Tibial nerve (tissue), 4 donors: ENCODE measurements at regions not wholly inside any gene's neighbourhood (a gene's known extent, or its start where the extent isn't known, plus 50 kb on each side); places are given as distances from the start of the nearest gene placed in this dataset.
"Not testable (repeated sequence)": the region's sequence is repeated elsewhere in the genome, so short reads cannot be mapped to it uniquely, and the experiment has no call there.

Experiments
- DNase-seq, 2 donors: peaks; one replicate each; pipeline ENCODE4 v3.0.0-alpha.2; 2019; ENCODE audit warnings: low spot score in 2 of 2
- H3K27ac ChIP-seq, 4 donors: fragments of 200-600 bp; sonication (generic) in 3 of 4; one replicate each; pipeline ENCODE4 v1.5.1; 2017 to 2019; ENCODE audit warnings: mild to moderate bottlenecking in 1 of 4
- H3K27me3 ChIP-seq, 2 donors: fragments of 200-600 bp; sonication (generic) in 1 of 2; one replicate each; pipeline versions ENCODE4 v1.5.1 to v1.6.0; 2017 to 2019
- H3K36me3 ChIP-seq, 3 donors: fragments of 200-600 bp; sonication (generic); one replicate each; pipeline ENCODE4 v1.5.1; 2018 to 2019
- H3K4me1 ChIP-seq, 4 donors: fragments of 200-600 bp; sonication (generic) in 3 of 4; one replicate each; pipeline ENCODE4 v1.5.1; 2017 to 2019
- H3K4me3 ChIP-seq, 4 donors: fragments of 200-600 bp; sonication (generic) in 3 of 4; one replicate each; pipeline ENCODE4 v1.5.1; 2017 to 2019; ENCODE audit warnings: mild to moderate bottlenecking in 1 of 4, moderate library complexity in 1 of 4
- H3K9me3 ChIP-seq, 4 donors: fragments of 200-600 bp; sonication (generic) in 3 of 4; one replicate each; pipeline ENCODE4 v1.5.1; 2017 to 2019
- EP300 ChIP-seq, 2 donors: sonication (generic); formaldehyde crosslinking; IDR thresholded peaks; one replicate each; pipeline ENCODE4 v1.6.1; 2017; ENCODE audit warnings: antibody characterized with exemption in 2 of 2, mild to moderate bottlenecking in 1 of 2
- POLR2A ChIP-seq, 2 donors: fragments of 450-650 bp; IDR thresholded peaks; one replicate each; pipeline ENCODE4 v1.6.1; 2017; ENCODE audit warnings: antibody characterized with exemption in 2 of 2, mild to moderate bottlenecking in 2 of 2, moderate library complexity in 2 of 2
- WGBS, 2 donors: methylation state at CpG; one replicate each; pipeline ENCODE4 v1.1.5; 2018; 5-methylcytosine and 5-hydroxymethylcytosine counted together
- TF ChIP-seq, protein P1 (sequence below), 5 experiments: fragments of 200-600 bp in 3 of 5; fragments of 450-650 bp in 2 of 5; sonication (generic) in 3 of 5; IDR thresholded peaks; one replicate each; pipeline ENCODE4 v1.5.1; 2016 to 2019; ENCODE audit warnings: antibody characterized with exemption in 5 of 5, mild to moderate bottlenecking in 3 of 5, moderate library complexity in 2 of 5

DNA sequence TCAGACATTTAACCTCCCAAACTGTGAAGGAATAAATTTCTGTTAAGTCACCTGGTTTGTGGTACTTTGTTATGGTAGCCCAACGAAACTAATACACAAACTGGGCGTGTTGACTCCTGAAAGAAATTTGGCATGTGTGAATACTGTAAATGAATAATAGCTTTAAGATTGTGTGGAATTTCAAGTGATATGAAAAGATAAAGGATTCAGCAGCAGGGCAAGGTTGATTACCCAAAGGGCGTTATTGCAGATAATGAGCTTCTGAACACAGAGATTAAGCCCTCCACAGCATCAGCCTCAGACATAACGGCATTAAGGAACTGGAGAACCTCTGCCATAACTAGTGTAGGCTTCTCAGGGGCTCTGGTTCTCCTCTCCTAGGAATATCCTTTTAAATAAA is 451.5 kb upstream of the NECTIN3 start:
- Histone ChIP-seq H3K36me3 (no peaks in the 10 kb centered on the region), H3K9me3 (no peaks in the 10 kb centered on the region), H3K4me3 (no peak overlapping the region), H3K27me3 (no peaks in the 10 kb centered on the region), H3K4me1 (no peaks in the 10 kb centered on the region), H3K27ac (no peak overlapping the region)
- TF ChIP-seq EP300 (IDR thresholded peaks at IDR 0.05), result no peak
- WGBS, 2 donors, result 55 to 59% methylated on average over 4 of the region's 4 CpGs
- no peak for DNase-seq

DNA sequence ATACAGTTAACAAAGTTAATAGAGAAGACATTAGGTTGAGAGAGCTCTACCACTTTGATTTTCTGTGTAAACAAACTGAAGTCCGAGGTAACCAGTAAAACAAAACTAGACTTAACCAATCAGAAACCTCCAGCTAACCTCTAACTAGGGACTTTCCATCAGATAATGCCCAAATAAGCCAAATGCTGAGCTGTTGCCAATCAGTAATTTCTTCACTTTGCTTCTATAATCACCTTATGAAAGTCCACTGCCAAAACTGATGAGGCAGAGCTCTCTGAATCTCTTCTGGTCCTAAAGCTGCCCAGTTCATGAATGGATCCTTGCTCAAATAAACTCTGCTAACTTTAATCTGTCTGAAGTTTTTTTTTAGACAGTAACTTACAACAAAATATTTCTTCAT is 448.0 kb upstream of the NECTIN3 start:
- no peak for DNase-seq
- 46 to 50% methylated on average over 1 of the region's 1 CpG for WGBS, 2 donors
- Histone ChIP-seq H3K27me3 (no peaks in the 10 kb centered on the region), H3K4me1 (no peaks in the 10 kb centered on the region), H3K36me3 (no peaks in the 10 kb centered on the region), H3K4me3 (no peak overlapping the region), H3K9me3 (no peaks in the 10 kb centered on the region), H3K27ac (no peak overlapping the region)
- TF ChIP-seq POLR2A (IDR thresholded peaks at IDR 0.05) (no peak), EP300 (IDR thresholded peaks at IDR 0.05) (no peak)
- TF ChIP-seq, protein P1, sequence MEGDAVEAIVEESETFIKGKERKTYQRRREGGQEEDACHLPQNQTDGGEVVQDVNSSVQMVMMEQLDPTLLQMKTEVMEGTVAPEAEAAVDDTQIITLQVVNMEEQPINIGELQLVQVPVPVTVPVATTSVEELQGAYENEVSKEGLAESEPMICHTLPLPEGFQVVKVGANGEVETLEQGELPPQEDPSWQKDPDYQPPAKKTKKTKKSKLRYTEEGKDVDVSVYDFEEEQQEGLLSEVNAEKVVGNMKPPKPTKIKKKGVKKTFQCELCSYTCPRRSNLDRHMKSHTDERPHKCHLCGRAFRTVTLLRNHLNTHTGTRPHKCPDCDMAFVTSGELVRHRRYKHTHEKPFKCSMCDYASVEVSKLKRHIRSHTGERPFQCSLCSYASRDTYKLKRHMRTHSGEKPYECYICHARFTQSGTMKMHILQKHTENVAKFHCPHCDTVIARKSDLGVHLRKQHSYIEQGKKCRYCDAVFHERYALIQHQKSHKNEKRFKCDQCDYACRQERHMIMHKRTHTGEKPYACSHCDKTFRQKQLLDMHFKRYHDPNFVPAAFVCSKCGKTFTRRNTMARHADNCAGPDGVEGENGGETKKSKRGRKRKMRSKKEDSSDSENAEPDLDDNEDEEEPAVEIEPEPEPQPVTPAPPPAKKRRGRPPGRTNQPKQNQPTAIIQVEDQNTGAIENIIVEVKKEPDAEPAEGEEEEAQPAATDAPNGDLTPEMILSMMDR (IDR thresholded peaks at IDR 0.05), result no peak

DNA sequence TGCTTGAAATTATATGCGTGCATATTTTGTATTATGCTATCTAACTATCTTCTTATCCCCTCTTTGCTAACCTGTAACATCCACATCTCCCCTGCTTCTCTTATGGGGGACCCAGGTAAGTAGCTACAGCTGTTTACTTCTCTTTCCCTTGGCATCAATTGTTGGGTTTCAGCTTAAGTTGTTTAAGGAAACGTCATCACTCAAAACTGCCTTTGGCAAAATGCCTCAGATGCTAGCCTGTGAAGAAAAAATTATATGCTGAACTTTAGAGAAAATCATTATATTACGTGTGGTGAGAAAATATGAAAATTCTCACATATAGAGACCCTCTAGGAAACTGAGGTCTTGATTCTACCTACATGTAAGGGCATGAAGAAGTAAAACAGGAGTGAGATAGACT is 447.0 kb upstream of the NECTIN3 start:
- H3K9me3 ChIP-seq, result no peaks in the 10 kb centered on the region
- no peaks in the 10 kb centered on the region for H3K27me3 ChIP-seq
- H3K36me3 ChIP-seq, result no peaks in the 10 kb centered on the region
- no peak for TF ChIP-seq EP300 (IDR thresholded peaks at IDR 0.05)
- no peak for TF ChIP-seq POLR2A (IDR thresholded peaks at IDR 0.05)
- TF ChIP-seq, protein P1 (IDR thresholded peaks at IDR 0.05), result no peak
- WGBS, 2 donors, result 38 to 40% methylated on average over 3 of the region's 3 CpGs
- no peak overlapping the region for H3K27ac ChIP-seq
- no peak overlapping the region for H3K4me3 ChIP-seq
- DNase-seq, result no peak
- no peaks in the 10 kb centered on the region for H3K4me1 ChIP-seq

DNA sequence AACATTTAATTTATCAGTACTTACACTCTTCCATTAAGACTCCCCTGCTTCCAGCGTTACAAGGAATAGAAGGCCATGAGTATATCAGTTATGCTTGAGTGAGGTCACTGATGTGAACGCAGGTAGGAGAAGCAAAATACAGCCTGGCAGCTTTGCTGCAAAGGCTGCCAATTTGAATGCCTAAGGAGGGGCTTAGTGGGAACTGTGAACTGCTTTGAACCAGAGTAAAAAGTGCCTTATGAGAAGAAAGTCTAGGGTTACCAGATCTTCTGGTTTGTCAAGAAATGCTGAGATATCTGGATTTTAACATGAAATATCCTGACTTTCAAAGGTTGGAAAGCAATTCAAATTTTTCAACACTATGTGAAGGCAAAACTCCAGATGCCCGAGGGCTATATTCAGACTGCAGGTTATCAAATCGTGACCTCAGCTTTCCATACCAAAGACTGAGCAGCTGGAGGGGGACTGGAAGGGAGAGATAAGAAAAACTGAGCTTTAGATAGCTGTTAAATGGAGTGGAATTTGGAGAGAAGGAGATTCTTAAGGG is 446.3 kb upstream of the NECTIN3 start:
- TF ChIP-seq POLR2A (IDR thresholded peaks at IDR 0.05) (no peak), EP300 (IDR thresholded peaks at IDR 0.05) (no peak)
- TF ChIP-seq, protein P1 (IDR thresholded peaks at IDR 0.05), result no peak
- 54 to 59% methylated on average over 4 of the region's 4 CpGs for WGBS, 2 donors
- no peak overlapping the region for H3K27ac ChIP-seq
- no peaks in the 10 kb centered on the region for H3K27me3 ChIP-seq
- H3K9me3 ChIP-seq, result no peaks in the 10 kb centered on the region
- DNase-seq, result no peak
- H3K36me3 ChIP-seq, result no peaks in the 10 kb centered on the region
- no peak overlapping the region for H3K4me3 ChIP-seq
- no peaks in the 10 kb centered on the region for H3K4me1 ChIP-seq

DNA sequence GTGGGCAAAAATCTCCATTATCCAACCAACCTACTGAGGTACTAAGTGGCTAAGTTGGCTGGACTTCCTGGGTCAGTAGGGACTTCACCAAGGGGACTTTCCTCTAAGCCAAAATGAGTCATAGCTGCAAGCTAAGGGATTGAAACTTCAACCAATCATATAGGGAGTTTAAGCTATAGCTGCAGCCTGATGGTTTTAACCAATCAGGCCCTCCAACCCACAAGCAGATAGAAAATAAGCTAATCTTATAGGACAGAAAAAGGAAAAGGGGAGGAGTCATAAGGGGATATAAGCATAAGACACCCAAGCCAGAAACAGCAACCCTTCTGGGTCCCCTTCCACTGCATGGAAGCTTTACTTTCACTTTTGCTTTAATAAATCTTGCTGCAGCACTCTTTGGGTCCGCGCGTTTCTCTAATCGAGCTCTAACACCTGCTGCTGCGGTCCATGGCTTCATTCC is 444.9 kb upstream of the NECTIN3 start:
- H3K27me3 ChIP-seq, H3K36me3 ChIP-seq, H3K4me3 ChIP-seq, H3K9me3 ChIP-seq, H3K4me1 ChIP-seq, DNase-seq, H3K27ac ChIP-seq: not testable (repeated sequence)
- 88 to 96% methylated on average over 5 of the region's 5 CpGs for WGBS, 2 donors

DNA sequence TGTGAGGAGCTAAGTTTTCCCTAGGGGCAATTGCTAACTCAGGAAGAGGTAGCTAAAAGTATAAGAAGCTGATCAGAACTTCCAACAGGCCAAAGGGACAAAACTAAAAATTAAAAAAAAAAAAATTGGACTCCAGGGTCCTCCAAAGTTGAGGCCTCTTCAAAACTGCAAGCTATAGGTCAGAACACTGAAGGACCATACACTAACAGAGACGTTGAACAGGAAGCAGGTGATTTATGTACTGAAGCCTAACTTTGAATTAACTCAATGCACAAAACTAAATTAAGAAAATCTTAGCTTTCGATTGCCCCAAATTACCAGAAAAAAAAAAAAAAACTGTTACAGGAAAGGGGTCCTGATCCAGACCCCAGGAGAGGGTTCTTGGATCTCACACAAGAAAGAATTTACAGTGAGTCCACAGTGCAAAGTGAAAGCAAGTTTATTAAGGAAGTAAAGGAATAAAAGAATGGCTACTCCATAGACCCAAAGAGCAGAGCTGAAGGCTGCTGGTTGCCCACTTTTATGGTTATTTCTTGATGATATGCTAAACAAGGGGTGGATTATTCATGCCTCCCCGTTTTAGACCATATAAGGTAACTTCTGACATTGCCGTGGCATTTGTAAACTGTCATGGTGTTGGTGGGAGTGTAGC is 442.8 kb upstream of the NECTIN3 start:
- H3K36me3 ChIP-seq, result no peaks in the 10 kb centered on the region
- H3K27ac ChIP-seq, result no peak overlapping the region
- 60 to 65% methylated on average over 4 of the region's 4 CpGs for WGBS, 2 donors
- no peak overlapping the region for H3K4me3 ChIP-seq
- TF ChIP-seq POLR2A (IDR thresholded peaks at IDR 0.05) (no peak), EP300 (IDR thresholded peaks at IDR 0.05) (no peak)
- TF ChIP-seq, protein P1 (IDR thresholded peaks at IDR 0.05), result no peak
- H3K9me3 ChIP-seq, result no peaks in the 10 kb centered on the region
- DNase-seq, result no peak
- H3K27me3 ChIP-seq, result no peaks in the 10 kb centered on the region
- H3K4me1 ChIP-seq, result no peaks in the 10 kb centered on the region
